GM10248 (cell line): ENCODE measurements at regions not wholly inside any gene's neighbourhood (a gene's known extent, or its start where the extent isn't known, plus 50 kb on each side); places are given as distances from the start of the nearest gene placed in this dataset.

Source experiments
- CTCF ChIA-PET: fragments of 300-600 bp; sonication (Branson Sonifier 250); formaldehyde crosslinking; extraction: SDS; loops from one replicate; lab custom pipeline; 2021; ENCODE audit warnings: antibody characterized with exemption; lab: Yijun Ruan, JAX
- POLR2A ChIA-PET: fragments of 350-650 bp; sonication (Branson Sonifier 250); formaldehyde crosslinking; extraction: SDS; loops from one replicate; lab custom pipeline; 2020; ENCODE audit warnings: antibody characterized with exemption; lab: Yijun Ruan, JAX
- DNase-seq: peaks from one replicate; pipeline ENCODE4 v3.0.0; 2012; ENCODE audit errors: extremely low spot score
- CTCF ChIP-seq: IDR thresholded peaks from 2 replicates; pipeline ENCODE4 v1.5.1; 2012; ENCODE audit warnings: mild to moderate bottlenecking, low read depth; ENCODE audit errors: extremely low read depth, missing control alignments, control extremely low read depth

GRCh38 chr22:33204408-33204807, 146.2 kb upstream of the SYN3 start:
- ChIA-PET CTCF (interaction anchor here (0.8 to 3.7 kb wide), 6 partner anchors 8 to 545 kb away, joined by 3 to 17 read pairs (median 6); no protein-coding TSS in a partner anchor), POLR2A (no interaction called here)
- DNase-seq, result no peak
- TF ChIP-seq CTCF, result no peak

- ChIA-PET POLR2A (no interaction called here), CTCF (interaction anchor here (1.0 to 3.7 kb wide), 11 partner anchors 10 to 186 kb away, joined by 3 to 17 read pairs (median 5); no protein-coding TSS in a partner anchor)
- no peak for DNase-seq
- no peak for TF ChIP-seq CTCF
Observed at GRCh38 chr22:33202455-33202854, 144.3 kb upstream of the SYN3 start.

GRCh38 chr22:33194529-33195077, 136.4 kb upstream of the SYN3 start:
- DNase-seq, result no peak
- no peak for TF ChIP-seq CTCF
- CTCF ChIA-PET, result interaction anchor here (1.0 kb wide), 1 partner anchor 176 kb away, joined by 3 read pairs; no protein-coding TSS in a partner anchor
- POLR2A ChIA-PET, result no interaction called here

- no peak for DNase-seq
- ChIA-PET CTCF (no interaction called here), POLR2A (no interaction called here)
- no peak for TF ChIP-seq CTCF
Observed at GRCh38 chr22:33192156-33192555, 134.0 kb upstream of the SYN3 start.

GRCh38 chr22:33188326-33188725, 130.1 kb upstream of the SYN3 start:
- ChIA-PET CTCF (interaction anchor here (2.6 kb wide), 1 partner anchor 15 kb away, joined by 9 read pairs; no protein-coding TSS in a partner anchor), POLR2A (no interaction called here)
- TF ChIP-seq CTCF, result no peak

GRCh38 chr22:33186816-33187215, 128.6 kb upstream of the SYN3 start:
- no peak for TF ChIP-seq CTCF
- ChIA-PET POLR2A (no interaction called here), CTCF (no interaction called here)
- no peak for DNase-seq

More at GRCh38 chr22:33188326-33188725, 130.1 kb upstream of the SYN3 start:
- no peak for DNase-seq
